BE2C (cell line): ENCODE measurements at regions not wholly inside any gene's neighbourhood (a gene's known extent, or its start where the extent isn't known, plus 50 kb on each side); places are given as distances from the start of the nearest gene placed in this dataset.
"Not testable (repeated sequence)": the region's sequence is repeated elsewhere in the genome, so short reads cannot be mapped to it uniquely, and the experiment has no call there.

Experiments used
- DNase-seq: peaks from one replicate; pipeline ENCODE4 v3.0.0-alpha.2; 2020
- H3K27me3 ChIP-seq: fragments of 250-450 bp; sonication (Bioruptor Pico); 2 replicates; pipeline ENCODE4 v1.5.1; 2020; ENCODE audit warnings: mild to moderate bottlenecking
- H3K36me3 ChIP-seq: fragments of 250-450 bp; sonication (Bioruptor Pico); 2 replicates; pipeline ENCODE4 v1.5.1; 2020; ENCODE audit warnings: mild to moderate bottlenecking
- H3K4me1 ChIP-seq: fragments of 250-450 bp; sonication (Bioruptor Pico); 2 replicates; pipeline ENCODE4 v1.5.1; 2020
- H3K4me3 ChIP-seq: 2 replicates; pipeline ENCODE4 v1.5.1; 2011; ENCODE audit warnings: low read depth, low read length
- H3K9me3 ChIP-seq: fragments of 250-450 bp; sonication (Bioruptor Pico); 2 replicates; pipeline ENCODE4 v1.5.1; 2020
- CTCF ChIP-seq: IDR thresholded peaks from 2 replicates; pipeline ENCODE4 v1.5.1; 2012; ENCODE audit warnings: mild to moderate bottlenecking, low read depth, low read length

DNA sequence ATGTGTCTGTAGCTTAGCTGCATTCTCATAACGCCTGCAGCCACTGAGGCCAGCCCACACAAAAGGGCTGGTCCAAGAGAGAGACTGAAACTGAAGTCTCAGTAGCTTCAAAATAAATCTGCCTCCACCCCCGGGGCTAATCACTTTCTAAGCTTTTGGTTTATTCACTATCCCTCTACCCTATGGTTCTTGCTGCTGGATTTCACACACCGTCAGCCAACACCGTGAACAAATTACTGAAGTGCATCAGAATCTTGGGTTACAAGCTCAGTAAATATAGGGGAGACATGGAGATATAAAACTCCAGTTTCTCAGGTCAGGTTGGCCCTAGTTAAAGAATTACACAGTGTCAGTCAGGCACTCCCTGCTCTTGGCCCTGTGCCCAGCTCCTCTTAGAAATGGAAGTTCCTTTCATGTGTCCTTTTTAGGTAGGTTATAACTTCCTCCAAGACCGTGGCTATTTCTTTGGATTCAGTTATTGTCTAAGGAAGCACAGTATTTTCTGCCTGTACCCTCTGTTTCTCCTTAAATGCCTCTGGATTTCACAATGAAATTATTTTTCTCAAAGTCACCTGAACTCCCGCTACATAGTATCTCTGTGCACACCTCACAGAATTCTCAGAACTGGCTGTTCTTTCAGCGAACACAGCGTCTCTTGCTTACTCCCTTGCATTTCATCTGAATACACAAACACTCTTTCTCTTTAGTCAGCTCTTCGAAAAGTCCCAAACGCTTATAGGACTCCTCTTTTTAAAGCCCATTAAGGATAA, 112.5 kb downstream of the FAM174A start:
- no peaks in the 10 kb centered on the region for H3K36me3 ChIP-seq
- no peaks in the 10 kb centered on the region for H3K9me3 ChIP-seq
- no peak overlapping the region for H3K4me3 ChIP-seq
- TF ChIP-seq CTCF, result no peak
- H3K4me1 ChIP-seq, result no peaks in the 10 kb centered on the region
- peak; percentile 46 for DNase-seq
- no peaks in the 10 kb centered on the region for H3K27me3 ChIP-seq

- no peak for TF ChIP-seq CTCF
- Histone ChIP-seq H3K4me3 (no peak overlapping the region), H3K4me1 (peaks cover 4% of the 10 kb centered on the region; the same call in 1 of the 2 replicates), H3K9me3 (no peaks in the 10 kb centered on the region), H3K36me3 (no peaks in the 10 kb centered on the region), H3K27me3 (no peaks in the 10 kb centered on the region)
- no peak for DNase-seq
Measured at GRCh38 chr5:100654895-100655294, 119.7 kb downstream of the FAM174A start.

GRCh38 chr5:100656771-100657170, 121.6 kb downstream of the FAM174A start:
- H3K36me3 ChIP-seq, H3K9me3 ChIP-seq, H3K4me1 ChIP-seq, H3K4me3 ChIP-seq, DNase-seq, H3K27me3 ChIP-seq: not testable (repeated sequence)

DNA sequence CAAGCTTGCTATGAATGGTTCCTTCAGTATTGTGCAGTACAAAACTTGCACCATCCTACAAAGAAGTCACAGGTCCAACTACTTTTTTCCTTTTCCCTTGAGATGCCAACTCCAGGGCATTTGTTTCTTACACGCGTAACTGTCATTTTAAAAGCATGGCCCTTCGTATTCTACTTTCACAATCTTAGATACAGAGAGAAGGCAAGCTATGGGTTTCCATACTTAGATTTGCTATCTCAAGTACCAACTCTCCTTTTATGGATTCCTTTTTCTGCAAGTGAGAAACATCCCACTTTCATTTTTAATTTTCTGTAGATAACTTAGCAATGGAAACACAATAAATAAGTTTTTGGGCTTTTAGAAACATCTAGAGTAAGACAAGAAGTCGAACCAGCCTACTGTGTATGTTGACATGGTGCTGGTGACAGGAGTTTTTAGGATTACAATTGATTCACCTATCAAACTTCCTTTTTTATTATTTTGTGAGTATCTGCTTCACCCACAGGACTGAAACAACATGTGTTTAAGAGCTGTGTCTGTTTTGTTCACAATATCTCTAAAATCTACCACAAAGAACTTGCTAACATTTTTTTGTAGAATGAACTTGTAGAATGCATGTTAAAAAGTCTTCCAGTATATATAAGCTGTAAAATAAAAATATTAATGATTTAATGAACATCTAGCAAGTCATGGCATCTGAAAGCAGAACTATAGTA, 124.1 kb downstream of the FAM174A start:
- DNase-seq, result no peak

DNA sequence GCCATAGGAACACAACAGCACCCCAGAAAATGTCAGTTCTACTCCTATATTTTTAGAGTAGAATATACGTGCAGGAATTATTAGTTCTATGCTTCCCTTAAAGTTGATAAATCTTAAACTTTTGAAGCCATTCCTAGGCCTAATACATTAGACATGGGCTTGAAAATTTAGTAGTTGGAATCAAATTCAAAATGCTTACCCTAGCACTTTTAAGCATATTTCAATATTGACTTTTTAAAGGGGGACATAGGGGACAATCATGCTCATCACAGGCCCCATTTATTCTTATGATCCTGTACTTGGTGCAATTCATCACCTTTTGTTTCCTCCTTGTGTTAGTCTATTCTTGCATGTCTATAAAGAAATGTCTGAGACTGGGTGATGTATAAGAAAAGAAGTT, 129.0 kb downstream of the FAM174A start:
- H3K4me3 ChIP-seq, result no peak overlapping the region
- no peaks in the 10 kb centered on the region for H3K36me3 ChIP-seq
- TF ChIP-seq CTCF, result no peak
- DNase-seq, result no peak
- no peaks in the 10 kb centered on the region for H3K4me1 ChIP-seq
- H3K27me3 ChIP-seq, result no peaks in the 10 kb centered on the region
- no peaks in the 10 kb centered on the region for H3K9me3 ChIP-seq

More for the DNA sequence above, 124.1 kb downstream of the FAM174A start:
- H3K36me3 ChIP-seq, result no peaks in the 10 kb centered on the region
- TF ChIP-seq CTCF, result no peak
- H3K4me3 ChIP-seq, result no peak overlapping the region
- no peaks in the 10 kb centered on the region for H3K9me3 ChIP-seq
- H3K27me3 ChIP-seq, result no peaks in the 10 kb centered on the region
- peaks cover 4% of the 10 kb centered on the region; the same call in 1 of the 2 replicates for H3K4me1 ChIP-seq

- H3K4me1 ChIP-seq, result no peaks in the 10 kb centered on the region
- no peaks in the 10 kb centered on the region for H3K9me3 ChIP-seq
- H3K27me3 ChIP-seq, result no peaks in the 10 kb centered on the region
- no peaks in the 10 kb centered on the region for H3K36me3 ChIP-seq
- H3K4me3 ChIP-seq, result no peak overlapping the region
- no peak for TF ChIP-seq CTCF
- DNase-seq, result no peak
Measured at GRCh38 chr5:100667161-100667630, 132.0 kb downstream of the FAM174A start.
